ENCODE measurements at regions not wholly inside any gene's neighbourhood (a gene's known extent, or its start where the extent isn't known, plus 50 kb on each side); places are given as distances from the start of the nearest gene placed in this dataset.
"Not testable (repeated sequence)": the region's sequence is repeated elsewhere in the genome, so short reads cannot be mapped to it uniquely, and the experiment has no call there.

GRCh38 chr2:87505909-87506308 is 242.0 kb upstream of the PLGLB2 start:
- CTCF ChIA-PET, result not testable (repeated sequence)

GRCh38 chr2:87507378-87508348 is 240.2 kb upstream of the PLGLB2 start:
- H3K36me3 ChIP-seq (ENCODE audit: control insufficient read depth in 4 of 4, insufficient read depth in 4 of 4, low read length in 3 of 4); DNase-seq; H3K9me3 ChIP-seq (ENCODE audit: control extremely low read depth in 1 of 5, control insufficient read depth in 4 of 5, insufficient read depth in 2 of 5, low read depth in 1 of 5, low read length in 4 of 5); CTCF ChIA-PET; H3K4me3 ChIP-seq (ENCODE audit: control insufficient read depth in 1 of 7, extremely low read depth in 1 of 7, insufficient read depth in 4 of 7, low read depth in 2 of 7, low read length in 6 of 7); H3K27me3 ChIP-seq (replicated peaks in 2 of 5; ENCODE audit: control insufficient read depth in 4 of 5, insufficient read depth in 5 of 5, low read length in 4 of 5); POLR2A ChIA-PET: not testable (repeated sequence)
- 100% methylated on average over 1 of the region's 13 CpGs for WGBS (ENCODE audit: insufficient coverage)
- Histone ChIP-seq H3K27ac (ENCODE audit: insufficient read depth in 1 of 2, low read depth in 1 of 2, low read length in 2 of 2, poor library complexity in 1 of 2, severe bottlenecking in 2 of 2) (peak overlapping the region; percentile 46 to 68), H3K4me1 (ENCODE audit: control extremely low read depth in 1 of 4, control insufficient read depth in 4 of 4, insufficient read depth in 4 of 4, low read length in 3 of 4) (peaks cover 2 to 14% (median 6%) of the 10 kb centered on the region in 4 experiments)

More at GRCh38 chr2:87505909-87506308, 242.0 kb upstream of the PLGLB2 start:
- H3K27me3 ChIP-seq (replicated peaks in 2 of 5; ENCODE audit: control insufficient read depth in 4 of 5, insufficient read depth in 5 of 5, low read length in 4 of 5); H3K9me3 ChIP-seq (ENCODE audit: control extremely low read depth in 1 of 5, control insufficient read depth in 4 of 5, insufficient read depth in 2 of 5, low read depth in 1 of 5, low read length in 4 of 5); DNase-seq; H3K4me3 ChIP-seq (ENCODE audit: control insufficient read depth in 1 of 7, extremely low read depth in 1 of 7, insufficient read depth in 4 of 7, low read depth in 2 of 7, low read length in 6 of 7); H3K27ac ChIP-seq (ENCODE audit: insufficient read depth in 1 of 2, low read depth in 1 of 2, low read length in 2 of 2, poor library complexity in 1 of 2, severe bottlenecking in 2 of 2); POLR2A ChIA-PET; H3K36me3 ChIP-seq (ENCODE audit: control insufficient read depth in 4 of 4, insufficient read depth in 4 of 4, low read length in 3 of 4): not testable (repeated sequence)
- H3K4me1 ChIP-seq (ENCODE audit: control extremely low read depth in 1 of 4, control insufficient read depth in 4 of 4, insufficient read depth in 4 of 4, low read length in 3 of 4), result peaks cover 2 to 14% (median 6%) of the 10 kb centered on the region in 4 experiments
- WGBS (ENCODE audit: insufficient coverage), result no CpG with 5 or more reads among the region's 3 CpGs

GRCh38 chr2:87511195-87511778 is 236.6 kb upstream of the PLGLB2 start:
- DNase-seq; H3K27ac ChIP-seq (ENCODE audit: insufficient read depth in 1 of 2, low read depth in 1 of 2, low read length in 2 of 2, poor library complexity in 1 of 2, severe bottlenecking in 2 of 2); POLR2A ChIA-PET; H3K36me3 ChIP-seq (ENCODE audit: control insufficient read depth in 4 of 4, insufficient read depth in 4 of 4, low read length in 3 of 4); H3K9me3 ChIP-seq (ENCODE audit: control extremely low read depth in 1 of 5, control insufficient read depth in 4 of 5, insufficient read depth in 2 of 5, low read depth in 1 of 5, low read length in 4 of 5); CTCF ChIA-PET; H3K27me3 ChIP-seq (replicated peaks in 2 of 5; ENCODE audit: control insufficient read depth in 4 of 5, insufficient read depth in 5 of 5, low read length in 4 of 5); H3K4me3 ChIP-seq (ENCODE audit: control insufficient read depth in 1 of 7, extremely low read depth in 1 of 7, insufficient read depth in 4 of 7, low read depth in 2 of 7, low read length in 6 of 7): not testable (repeated sequence)
- no CpG with 5 or more reads among the region's 8 CpGs for WGBS (ENCODE audit: insufficient coverage)
- peaks cover 4 to 19% (median 9%) of the 10 kb centered on the region in 4 experiments for H3K4me1 ChIP-seq (ENCODE audit: control extremely low read depth in 1 of 4, control insufficient read depth in 4 of 4, insufficient read depth in 4 of 4, low read length in 3 of 4)

- CTCF ChIA-PET, result not testable (repeated sequence)
Measured at GRCh38 chr2:87512864-87513530, 234.9 kb upstream of the PLGLB2 start.

GRCh38 chr2:87514034-87514433 is 233.9 kb upstream of the PLGLB2 start:
- no CpG with 5 or more reads among the region's 5 CpGs for WGBS (ENCODE audit: insufficient coverage)
- DNase-seq; H3K4me3 ChIP-seq (ENCODE audit: control insufficient read depth in 1 of 7, extremely low read depth in 1 of 7, insufficient read depth in 4 of 7, low read depth in 2 of 7, low read length in 6 of 7); H3K36me3 ChIP-seq (ENCODE audit: control insufficient read depth in 4 of 4, insufficient read depth in 4 of 4, low read length in 3 of 4); H3K27ac ChIP-seq (ENCODE audit: insufficient read depth in 1 of 2, low read depth in 1 of 2, low read length in 2 of 2, poor library complexity in 1 of 2, severe bottlenecking in 2 of 2); H3K9me3 ChIP-seq (ENCODE audit: control extremely low read depth in 1 of 5, control insufficient read depth in 4 of 5, insufficient read depth in 2 of 5, low read depth in 1 of 5, low read length in 4 of 5); H3K27me3 ChIP-seq (replicated peaks in 2 of 5; ENCODE audit: control insufficient read depth in 4 of 5, insufficient read depth in 5 of 5, low read length in 4 of 5); CTCF ChIA-PET; POLR2A ChIA-PET: not testable (repeated sequence)
- H3K4me1 ChIP-seq (ENCODE audit: control extremely low read depth in 1 of 4, control insufficient read depth in 4 of 4, insufficient read depth in 4 of 4, low read length in 3 of 4), result peaks cover 4 to 24% (median 14%) of the 10 kb centered on the region in 4 experiments

More at GRCh38 chr2:87512864-87513530, 234.9 kb upstream of the PLGLB2 start:
- POLR2A ChIA-PET; H3K27me3 ChIP-seq (replicated peaks in 2 of 5; ENCODE audit: control insufficient read depth in 4 of 5, insufficient read depth in 5 of 5, low read length in 4 of 5); DNase-seq; H3K36me3 ChIP-seq (ENCODE audit: control insufficient read depth in 4 of 4, insufficient read depth in 4 of 4, low read length in 3 of 4); H3K4me3 ChIP-seq (ENCODE audit: control insufficient read depth in 1 of 7, extremely low read depth in 1 of 7, insufficient read depth in 4 of 7, low read depth in 2 of 7, low read length in 6 of 7); H3K9me3 ChIP-seq (ENCODE audit: control extremely low read depth in 1 of 5, control insufficient read depth in 4 of 5, insufficient read depth in 2 of 5, low read depth in 1 of 5, low read length in 4 of 5); H3K27ac ChIP-seq (ENCODE audit: insufficient read depth in 1 of 2, low read depth in 1 of 2, low read length in 2 of 2, poor library complexity in 1 of 2, severe bottlenecking in 2 of 2): not testable (repeated sequence)
- H3K4me1 ChIP-seq (ENCODE audit: control extremely low read depth in 1 of 4, control insufficient read depth in 4 of 4, insufficient read depth in 4 of 4, low read length in 3 of 4), result peaks cover 4 to 24% (median 10%) of the 10 kb centered on the region in 4 experiments
- WGBS (ENCODE audit: insufficient coverage), result no CpG with 5 or more reads among the region's 6 CpGs

GRCh38 chr2:87514515-87514914 is 233.4 kb upstream of the PLGLB2 start:
- H3K36me3 ChIP-seq (ENCODE audit: control insufficient read depth in 4 of 4, insufficient read depth in 4 of 4, low read length in 3 of 4); H3K27me3 ChIP-seq (replicated peaks in 2 of 5; ENCODE audit: control insufficient read depth in 4 of 5, insufficient read depth in 5 of 5, low read length in 4 of 5); H3K27ac ChIP-seq (ENCODE audit: insufficient read depth in 1 of 2, low read depth in 1 of 2, low read length in 2 of 2, poor library complexity in 1 of 2, severe bottlenecking in 2 of 2); POLR2A ChIA-PET; DNase-seq; H3K4me3 ChIP-seq (ENCODE audit: control insufficient read depth in 1 of 7, extremely low read depth in 1 of 7, insufficient read depth in 4 of 7, low read depth in 2 of 7, low read length in 6 of 7); H3K9me3 ChIP-seq (ENCODE audit: control extremely low read depth in 1 of 5, control insufficient read depth in 4 of 5, insufficient read depth in 2 of 5, low read depth in 1 of 5, low read length in 4 of 5); CTCF ChIA-PET: not testable (repeated sequence)
- WGBS (ENCODE audit: insufficient coverage), result no CpG with 5 or more reads among the region's 7 CpGs
- H3K4me1 ChIP-seq (ENCODE audit: control extremely low read depth in 1 of 4, control insufficient read depth in 4 of 4, insufficient read depth in 4 of 4, low read length in 3 of 4), result peaks cover 4 to 24% (median 14%) of the 10 kb centered on the region in 4 experiments

- DNase-seq, result peak in 1 of 3 donors; percentile 18
- H3K27me3 ChIP-seq (replicated peaks in 2 of 5; ENCODE audit: control insufficient read depth in 4 of 5, insufficient read depth in 5 of 5, low read length in 4 of 5); H3K36me3 ChIP-seq (ENCODE audit: control insufficient read depth in 4 of 4, insufficient read depth in 4 of 4, low read length in 3 of 4); CTCF ChIA-PET; H3K4me3 ChIP-seq (ENCODE audit: control insufficient read depth in 1 of 7, extremely low read depth in 1 of 7, insufficient read depth in 4 of 7, low read depth in 2 of 7, low read length in 6 of 7); H3K27ac ChIP-seq (ENCODE audit: insufficient read depth in 1 of 2, low read depth in 1 of 2, low read length in 2 of 2, poor library complexity in 1 of 2, severe bottlenecking in 2 of 2); H3K9me3 ChIP-seq (ENCODE audit: control extremely low read depth in 1 of 5, control insufficient read depth in 4 of 5, insufficient read depth in 2 of 5, low read depth in 1 of 5, low read length in 4 of 5); POLR2A ChIA-PET: not testable (repeated sequence)
- H3K4me1 ChIP-seq (ENCODE audit: control extremely low read depth in 1 of 4, control insufficient read depth in 4 of 4, insufficient read depth in 4 of 4, low read length in 3 of 4), result peaks cover 4 to 26% (median 14%) of the 10 kb centered on the region in 4 experiments
- no CpG with 5 or more reads among the region's 2 CpGs for WGBS (ENCODE audit: insufficient coverage)
Measured at GRCh38 chr2:87515226-87515625, 232.7 kb upstream of the PLGLB2 start.
